ENCODE measurements at regions not wholly inside any gene's neighbourhood (a gene's known extent, or its start where the extent isn't known, plus 50 kb on each side); places are given as distances from the start of the nearest gene placed in this dataset.

- H3K36me3 ChIP-seq: no peaks in the 10 kb centered on the region
- 83 to 100% methylated on average over 1 of the region's 1 CpG for WGBS, 2 donors
- intact Hi-C loops (cut with DNase I): no loop called here
- peaks cover 0 to 21% (median 0%) of the 10 kb centered on the region in 3 donors for H3K4me1 ChIP-seq
- no peak for DNase-seq
- H3K27ac ChIP-seq: no peak overlapping the region
- TF ChIP-seq, protein P1, sequence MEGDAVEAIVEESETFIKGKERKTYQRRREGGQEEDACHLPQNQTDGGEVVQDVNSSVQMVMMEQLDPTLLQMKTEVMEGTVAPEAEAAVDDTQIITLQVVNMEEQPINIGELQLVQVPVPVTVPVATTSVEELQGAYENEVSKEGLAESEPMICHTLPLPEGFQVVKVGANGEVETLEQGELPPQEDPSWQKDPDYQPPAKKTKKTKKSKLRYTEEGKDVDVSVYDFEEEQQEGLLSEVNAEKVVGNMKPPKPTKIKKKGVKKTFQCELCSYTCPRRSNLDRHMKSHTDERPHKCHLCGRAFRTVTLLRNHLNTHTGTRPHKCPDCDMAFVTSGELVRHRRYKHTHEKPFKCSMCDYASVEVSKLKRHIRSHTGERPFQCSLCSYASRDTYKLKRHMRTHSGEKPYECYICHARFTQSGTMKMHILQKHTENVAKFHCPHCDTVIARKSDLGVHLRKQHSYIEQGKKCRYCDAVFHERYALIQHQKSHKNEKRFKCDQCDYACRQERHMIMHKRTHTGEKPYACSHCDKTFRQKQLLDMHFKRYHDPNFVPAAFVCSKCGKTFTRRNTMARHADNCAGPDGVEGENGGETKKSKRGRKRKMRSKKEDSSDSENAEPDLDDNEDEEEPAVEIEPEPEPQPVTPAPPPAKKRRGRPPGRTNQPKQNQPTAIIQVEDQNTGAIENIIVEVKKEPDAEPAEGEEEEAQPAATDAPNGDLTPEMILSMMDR (IDR thresholded peaks at IDR 0.05): no peak
- TF ChIP-seq POLR2A (IDR thresholded peaks at IDR 0.05): no peak
- no peak overlapping the region for H3K4me3 ChIP-seq
- no peaks in the 10 kb centered on the region for H3K27me3 ChIP-seq
- H3K9me3 ChIP-seq: no peaks in the 10 kb centered on the region
Measured at GRCh38 chr4:128475597-128475996, 188.0 kb upstream of the PGRMC2 start.

DNA sequence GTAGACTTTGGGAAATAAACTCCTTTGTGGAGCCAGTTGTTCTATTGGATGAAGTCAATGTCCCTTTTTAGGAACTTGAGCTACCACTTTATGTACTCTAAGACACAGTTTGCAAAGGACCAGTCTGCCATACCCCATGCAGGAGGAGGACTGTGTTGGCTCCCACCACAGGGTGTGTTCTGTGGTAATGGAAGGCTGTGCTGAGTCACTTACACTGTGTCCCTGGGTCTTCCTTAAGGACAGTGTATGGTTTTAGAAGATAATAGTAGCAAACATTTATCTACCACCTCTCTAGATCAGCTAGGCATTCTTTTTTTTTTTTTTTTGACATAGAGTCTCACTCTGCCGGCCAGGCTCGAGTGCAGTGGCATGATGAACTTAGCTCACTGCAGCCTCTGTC, 184.0 kb upstream of the PGRMC2 start:
- intact Hi-C loops (cut with DNase I): no loop called here
- no peaks in the 10 kb centered on the region for H3K27me3 ChIP-seq
- H3K4me3 ChIP-seq: no peak overlapping the region
- TF ChIP-seq POLR2A (IDR thresholded peaks at IDR 0.05): no peak
- TF ChIP-seq, protein P1 (IDR thresholded peaks at IDR 0.05): no peak
- DNase-seq: no peak
- no peaks in the 10 kb centered on the region for H3K9me3 ChIP-seq
- WGBS, 2 donors: 94 to 95% methylated on average over 2 of the region's 2 CpGs
- no peaks in the 10 kb centered on the region for H3K36me3 ChIP-seq
- H3K4me1 ChIP-seq: peaks cover 0 to 29% (median 5%) of the 10 kb centered on the region in 3 donors
- H3K27ac ChIP-seq: no peak overlapping the region

DNA sequence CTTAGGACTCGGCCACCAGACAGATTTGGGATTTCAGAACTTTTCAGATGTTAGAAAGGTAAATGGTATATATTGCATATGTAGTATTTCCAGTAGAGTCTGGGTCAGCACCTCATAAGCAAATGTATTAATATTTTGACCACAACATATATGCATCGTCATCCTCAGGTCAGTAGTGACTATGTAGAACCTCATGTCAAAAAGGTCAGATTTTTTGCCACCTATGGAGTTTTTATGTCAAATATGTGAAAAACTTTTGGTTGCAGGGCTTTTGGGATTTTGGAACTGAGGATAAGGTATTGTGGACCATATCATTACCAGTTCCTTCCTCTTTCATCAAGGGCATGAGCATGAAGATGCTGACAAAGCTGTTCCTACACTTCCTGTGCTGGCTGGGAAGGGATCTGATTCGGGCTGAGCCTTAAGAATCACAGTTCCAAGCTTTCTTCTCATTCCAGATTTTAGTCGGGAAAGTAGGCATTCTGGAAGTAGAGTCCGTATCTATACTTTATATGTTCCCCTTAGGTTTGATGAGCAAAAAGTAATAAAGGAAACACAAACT, 183.0 kb upstream of the PGRMC2 start:
- WGBS, 2 donors: 77 to 84% methylated on average over 5 of the region's 5 CpGs
- H3K9me3 ChIP-seq: no peaks in the 10 kb centered on the region
- H3K4me3 ChIP-seq: no peak overlapping the region
- no peaks in the 10 kb centered on the region for H3K27me3 ChIP-seq
- H3K4me1 ChIP-seq: peaks cover 0 to 32% (median 5%) of the 10 kb centered on the region in 3 donors
- H3K36me3 ChIP-seq: no peaks in the 10 kb centered on the region
- H3K27ac ChIP-seq: no peak overlapping the region
- intact Hi-C loops (cut with DNase I): no loop called here
- DNase-seq: no peak
- TF ChIP-seq POLR2A (IDR thresholded peaks at IDR 0.05): no peak
- TF ChIP-seq, protein P1 (IDR thresholded peaks at IDR 0.05): no peak

DNA sequence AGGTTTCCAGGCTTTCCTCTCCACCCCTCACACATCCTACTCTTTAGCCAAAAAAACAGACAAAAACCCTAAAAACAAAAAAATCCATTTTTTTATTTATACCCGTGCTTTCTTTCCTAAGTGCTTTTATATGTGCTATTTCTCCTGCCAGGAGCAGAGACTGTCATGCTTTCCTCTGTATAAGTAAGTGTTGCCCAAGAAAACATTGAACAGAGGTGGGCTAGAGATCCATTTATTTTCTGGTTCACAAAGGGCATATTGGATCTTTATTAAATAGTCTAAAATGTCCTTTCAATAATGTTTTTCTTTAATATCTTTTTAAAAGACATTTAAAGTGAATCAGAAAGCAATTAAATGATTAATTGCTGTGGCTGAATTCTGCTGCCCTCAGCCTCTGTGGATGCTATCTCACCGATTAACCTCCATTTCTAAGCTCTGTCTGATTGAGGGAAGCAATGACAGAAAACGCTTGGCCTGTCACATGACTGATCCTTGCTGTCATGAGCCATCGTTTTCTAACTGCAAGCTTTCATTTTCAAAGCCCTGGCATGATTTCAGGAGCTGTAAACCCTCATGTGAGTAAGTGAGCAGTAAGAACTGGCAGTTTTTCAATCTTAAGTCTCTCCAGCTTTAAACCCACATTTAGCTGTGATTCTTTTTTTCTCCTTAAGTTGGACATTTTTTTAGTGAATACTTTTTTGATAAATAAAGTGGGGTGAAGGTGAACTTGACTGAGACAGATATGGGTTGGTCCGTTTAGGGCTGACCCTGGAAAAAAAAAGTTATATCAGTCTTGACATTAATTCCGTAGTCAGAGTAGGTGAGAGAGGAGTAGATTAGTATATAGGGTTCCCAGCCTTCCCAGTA, 180.7 kb upstream of the PGRMC2 start:
- peak overlapping the region in 1 of 4 donors; percentile 3 for H3K4me3 ChIP-seq
- H3K27ac ChIP-seq: peak overlapping the region in 2 of 4 donors; percentile 1 to 39
- intact Hi-C loops (cut with DNase I): no loop called here
- no peaks in the 10 kb centered on the region for H3K36me3 ChIP-seq
- no peaks in the 10 kb centered on the region for H3K27me3 ChIP-seq
- no peak for TF ChIP-seq POLR2A (IDR thresholded peaks at IDR 0.05)
- TF ChIP-seq, protein P1 (IDR thresholded peaks at IDR 0.05): no peak
- peaks cover 0 to 32% (median 5%) of the 10 kb centered on the region in 3 donors for H3K4me1 ChIP-seq
- no peak for DNase-seq
- WGBS, 2 donors: 22 to 34% methylated on average over 6 of the region's 6 CpGs
- no peaks in the 10 kb centered on the region for H3K9me3 ChIP-seq

DNA sequence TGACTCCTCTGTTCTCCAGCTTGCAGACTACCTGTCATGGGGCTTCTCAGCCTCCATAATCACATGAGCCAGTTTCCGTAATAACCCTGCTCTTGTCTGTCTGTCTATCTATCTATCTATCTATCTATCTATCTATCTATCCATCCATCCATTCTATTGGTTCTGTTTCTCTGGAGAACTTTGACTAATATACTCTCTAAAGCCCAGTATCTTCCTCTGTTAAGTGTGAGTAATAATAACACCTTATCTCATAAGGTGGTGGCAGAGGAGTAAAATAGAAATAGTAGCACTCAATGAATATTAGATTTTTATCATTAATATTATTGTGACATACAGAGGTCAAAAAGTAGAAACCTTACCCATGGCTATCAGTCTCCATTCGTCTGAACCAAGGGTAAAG, 177.9 kb upstream of the PGRMC2 start:
- no peak overlapping the region for H3K4me3 ChIP-seq
- no peaks in the 10 kb centered on the region for H3K36me3 ChIP-seq
- peaks cover 0 to 37% (median 16%) of the 10 kb centered on the region in 3 donors for H3K4me1 ChIP-seq
- DNase-seq: no peak
- TF ChIP-seq POLR2A (IDR thresholded peaks at IDR 0.05): no peak
- intact Hi-C loops (cut with DNase I): no loop called here
- H3K9me3 ChIP-seq: no peaks in the 10 kb centered on the region
- H3K27ac ChIP-seq: no peak overlapping the region
- 48 to 50% methylated on average over 2 of the region's 2 CpGs for WGBS, 2 donors
- no peaks in the 10 kb centered on the region for H3K27me3 ChIP-seq

All from esophagus squamous epithelium (tissue), 5 donors.